HG02981 (cell line): ENCODE measurements at regions not wholly inside any gene's neighbourhood (a gene's known extent, or its start where the extent isn't known, plus 50 kb on each side); places are given as distances from the start of the nearest gene placed in this dataset.
"Not testable (repeated sequence)": the region's sequence is repeated elsewhere in the genome, so short reads cannot be mapped to it uniquely, and the experiment has no call there.

Experiments used
- ATAC-seq: cut with Tn5 transposase; IDR thresholded peaks from one replicate; pipeline ENCODE4 v1.9.1; 2021; ENCODE audit warnings: mild to moderate bottlenecking, moderate library complexity; ENCODE audit not compliant: unreplicated experiment

DNA sequence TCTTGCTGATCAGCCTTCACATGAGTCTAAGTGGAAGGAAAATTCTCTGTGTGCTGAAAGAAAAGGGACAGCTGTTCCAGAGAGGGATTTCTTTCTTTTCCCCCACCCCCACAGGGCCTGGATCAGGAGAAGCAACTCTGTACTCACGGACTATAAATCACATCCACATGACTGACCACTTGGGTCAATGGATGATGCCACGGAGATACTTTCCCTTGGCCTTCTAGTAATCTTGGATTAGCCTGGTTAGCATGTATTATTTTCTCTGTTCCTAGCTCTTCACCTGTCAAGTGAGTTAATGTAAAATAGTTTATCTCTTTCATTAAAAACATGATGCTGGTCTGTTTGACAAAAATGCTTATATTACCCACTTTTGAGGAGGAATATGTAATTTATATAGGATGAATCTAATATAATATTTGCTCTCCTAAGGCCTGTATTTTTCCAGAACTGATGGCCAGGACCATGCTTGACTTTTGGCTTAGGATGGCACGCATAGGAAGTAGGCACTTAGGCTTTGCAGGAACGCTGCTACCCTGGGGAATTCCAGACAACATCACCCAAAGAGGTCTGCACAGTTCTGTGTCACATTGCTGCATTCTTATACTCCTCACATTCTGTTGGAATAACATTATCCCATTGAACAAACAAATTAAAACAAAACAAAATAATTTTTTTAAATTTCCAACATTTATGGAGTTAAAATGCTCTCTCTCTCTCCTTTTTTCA, 892.1 kb downstream of the TLE1 start:
- no peak for ATAC-seq

DNA sequence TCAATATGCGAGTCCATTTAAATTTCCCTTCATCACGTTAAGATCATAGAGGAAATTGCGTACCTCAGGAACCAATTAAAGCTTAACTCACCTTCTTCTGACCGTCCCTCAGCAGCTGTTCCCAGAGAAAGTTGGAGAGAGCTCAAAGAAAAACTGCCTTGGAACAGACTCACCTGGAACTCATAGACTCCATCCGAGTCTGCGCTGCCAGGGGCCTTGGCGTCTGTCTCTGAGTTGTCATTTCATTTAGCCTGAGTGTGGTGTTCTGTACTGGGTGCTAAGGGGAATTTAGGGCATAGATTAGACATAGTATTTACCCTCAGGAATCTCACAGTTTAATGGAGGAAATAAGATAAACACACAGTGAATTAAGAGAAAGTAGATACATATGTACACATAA, 892.7 kb downstream of the TLE1 start:
- no peak for ATAC-seq

DNA sequence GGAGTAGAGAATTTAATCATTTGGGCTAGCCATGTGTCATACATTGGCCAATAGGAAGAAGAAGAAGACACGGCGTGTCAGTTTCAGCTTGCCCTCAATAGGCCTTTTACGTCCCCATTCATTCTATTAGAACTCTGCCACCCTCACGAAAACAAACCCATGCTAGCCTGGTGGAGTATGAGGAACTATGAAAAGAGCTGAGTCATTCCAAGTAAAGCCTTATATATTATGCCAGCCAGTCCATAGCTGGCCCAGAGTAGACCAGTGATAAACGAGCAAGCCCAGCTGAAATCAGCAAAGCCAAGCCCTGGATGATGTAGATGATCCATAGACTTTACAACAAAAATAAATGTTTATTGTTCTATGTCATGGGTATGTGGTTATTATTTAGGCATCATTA, 895.1 kb downstream of the TLE1 start:
- no peak for ATAC-seq

DNA sequence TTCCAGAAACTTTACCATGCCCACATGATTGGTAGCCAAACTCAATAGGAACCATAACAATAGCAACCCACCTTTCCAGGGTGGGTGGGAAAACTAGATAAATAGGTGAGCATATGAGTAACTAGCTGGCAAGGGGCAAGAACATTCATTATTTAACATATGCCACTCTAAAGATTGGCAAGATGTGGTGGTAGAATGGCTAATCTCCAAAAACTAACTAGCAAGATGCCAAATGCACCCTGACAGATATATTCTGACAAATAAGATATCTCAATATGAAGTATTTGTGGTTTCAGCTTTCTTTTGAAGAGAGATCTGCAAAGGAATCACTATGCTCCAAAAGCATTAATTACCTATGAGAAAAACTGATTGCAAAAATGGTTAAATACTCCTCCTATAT, 895.6 kb downstream of the TLE1 start:
- ATAC-seq: no peak

DNA sequence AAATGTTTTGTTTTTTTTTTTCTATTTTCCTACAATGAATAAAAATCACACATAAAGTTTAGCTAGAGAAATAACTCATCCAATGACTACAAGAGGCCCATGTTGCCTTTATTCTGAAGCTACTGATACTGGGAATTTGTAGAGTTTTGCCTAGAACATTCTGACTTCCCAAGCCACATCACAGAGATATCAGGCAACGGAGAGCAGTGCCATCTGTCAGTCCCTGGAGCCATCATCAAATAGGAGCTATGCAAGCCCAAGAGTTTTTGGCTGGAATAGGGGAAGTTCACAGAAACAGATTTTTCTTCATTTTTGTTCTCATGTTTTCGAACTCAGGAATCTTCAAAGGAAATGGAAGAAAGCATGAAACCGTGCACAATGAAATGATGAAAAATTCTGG, 896.6 kb downstream of the TLE1 start:
- ATAC-seq: no peak

DNA sequence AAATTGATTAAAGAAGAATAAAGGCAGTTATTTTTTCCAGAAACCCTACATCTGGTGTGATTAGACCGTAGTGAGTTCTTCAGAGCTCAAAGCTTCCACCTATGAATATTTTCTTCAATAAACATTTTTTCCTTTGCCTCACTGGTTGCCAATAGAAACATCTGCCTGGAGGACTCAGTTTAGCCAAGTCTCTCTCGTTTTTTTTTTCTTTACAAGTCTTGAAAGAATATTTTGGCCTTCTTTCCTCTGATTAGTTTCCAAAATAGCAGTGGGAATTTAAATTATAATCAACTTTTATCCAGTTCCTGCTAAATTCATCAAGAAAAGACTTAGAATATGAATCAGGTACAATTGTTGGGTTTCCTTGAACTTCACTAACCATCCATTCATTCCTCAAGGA, 897.5 kb downstream of the TLE1 start:
- no peak for ATAC-seq

DNA sequence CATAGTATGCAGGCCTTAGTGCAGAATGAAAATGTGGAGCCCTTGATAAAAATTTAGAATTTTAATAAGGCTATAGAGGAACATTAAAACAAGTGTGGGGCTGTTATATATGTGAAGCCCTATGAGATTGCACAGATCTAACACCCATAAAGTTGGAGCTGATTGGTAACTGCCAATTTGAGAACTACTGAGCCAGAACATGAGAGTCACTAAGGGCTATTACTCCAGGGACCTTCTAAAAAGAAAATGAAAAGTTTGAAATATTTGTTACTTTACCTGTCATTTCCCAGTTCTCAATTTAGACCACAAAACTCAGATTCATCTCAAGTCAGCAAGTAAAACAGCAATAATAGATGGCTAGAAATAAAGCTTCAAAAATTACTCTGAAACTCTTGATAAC, 898.6 kb downstream of the TLE1 start:
- no peak for ATAC-seq

DNA sequence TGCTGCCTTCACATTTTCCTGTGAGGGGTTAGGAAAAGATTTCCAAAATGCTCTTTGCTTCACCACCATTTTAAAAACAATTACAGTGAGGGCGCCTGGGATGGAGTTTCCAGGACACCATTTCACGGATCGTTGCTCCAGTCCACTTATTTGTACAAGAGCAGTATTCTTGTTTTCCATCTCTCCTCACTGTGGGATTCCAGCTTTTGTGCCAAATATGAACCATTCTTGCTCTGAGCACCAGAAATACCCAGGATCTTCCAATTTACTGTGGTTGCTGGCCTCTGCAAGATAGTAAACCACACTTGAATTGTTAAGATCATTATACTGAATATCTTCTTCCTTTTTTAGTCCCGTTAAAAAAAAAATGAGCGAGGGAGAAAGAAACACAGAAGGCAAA, 899.5 kb downstream of the TLE1 start:
- ATAC-seq: no peak

DNA sequence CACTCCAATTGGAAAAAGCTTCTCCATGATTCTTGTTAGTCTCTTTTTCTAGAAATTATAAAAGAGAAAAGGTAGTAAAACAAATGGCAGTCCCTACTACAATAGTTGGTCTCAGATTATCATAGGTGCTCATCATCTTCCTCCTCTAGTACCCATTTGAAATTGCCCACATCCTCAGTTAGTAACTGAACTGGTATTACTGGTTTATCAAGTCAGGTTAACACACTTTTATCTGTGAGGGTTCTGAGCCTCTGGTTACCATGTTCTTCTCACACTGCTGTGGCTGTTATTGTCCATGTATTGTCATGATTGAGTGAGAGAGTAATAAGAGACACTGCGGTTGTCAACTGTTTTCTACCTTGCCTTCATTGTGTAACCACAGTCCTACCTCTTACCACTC, 901.7 kb downstream of the TLE1 start:
- no peak for ATAC-seq

DNA sequence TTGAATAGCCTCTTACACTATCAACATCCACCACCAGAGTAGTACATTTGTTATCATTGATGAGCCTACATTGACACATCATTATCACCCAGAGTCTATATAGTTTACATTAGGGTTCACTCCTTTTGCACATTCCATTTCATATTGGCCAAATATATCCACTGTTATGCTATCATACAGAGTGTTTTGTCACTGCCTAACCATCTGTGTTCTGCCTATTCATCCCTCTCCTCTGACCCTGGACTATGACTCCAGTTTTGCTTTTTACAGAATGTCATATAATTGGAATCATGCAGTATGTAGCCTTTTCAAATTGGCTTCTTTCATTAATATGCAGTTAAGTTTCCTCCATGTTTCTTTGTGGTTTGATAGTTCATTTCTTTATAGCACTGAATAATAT, 904.7 kb downstream of the TLE1 start:
- no peak for ATAC-seq

DNA sequence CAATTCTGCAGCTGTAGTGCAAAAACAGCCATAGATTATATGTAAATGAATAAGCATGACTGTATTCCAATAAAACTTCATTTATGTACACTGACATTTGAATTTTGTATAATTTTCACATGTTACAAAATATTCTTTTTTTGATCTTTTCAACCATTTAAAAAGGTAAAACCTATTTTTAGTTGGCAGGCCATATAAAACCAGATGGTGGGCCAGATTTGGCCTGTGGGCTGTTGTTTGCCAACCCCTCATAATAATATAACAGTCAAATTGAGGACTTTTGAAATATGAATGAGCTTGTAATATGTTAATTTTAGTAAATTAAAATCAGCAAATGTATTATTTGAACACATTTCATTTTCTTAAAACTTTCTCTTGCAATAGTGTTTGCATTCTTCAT, 913.4 kb downstream of the TLE1 start:
- ATAC-seq: no peak

DNA sequence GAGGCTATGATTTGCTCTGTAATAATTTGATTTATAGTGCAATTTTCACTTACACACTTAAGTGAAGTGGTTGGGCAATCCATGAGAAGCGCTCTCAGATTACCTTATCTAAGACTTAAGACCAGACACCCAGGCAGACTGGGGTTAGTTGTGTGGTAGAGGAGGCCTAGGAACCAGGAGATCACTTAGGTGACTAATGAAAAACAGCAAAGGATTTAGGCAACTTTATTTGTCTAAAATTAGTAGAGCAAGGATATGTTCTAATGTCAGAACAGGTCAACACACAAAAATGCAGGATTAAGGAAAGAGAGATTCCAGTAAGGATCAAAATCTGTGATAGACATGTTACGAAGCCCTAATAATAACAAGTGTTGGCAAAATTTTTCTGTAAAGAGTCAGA, 913.8 kb downstream of the TLE1 start:
- ATAC-seq: no peak

DNA sequence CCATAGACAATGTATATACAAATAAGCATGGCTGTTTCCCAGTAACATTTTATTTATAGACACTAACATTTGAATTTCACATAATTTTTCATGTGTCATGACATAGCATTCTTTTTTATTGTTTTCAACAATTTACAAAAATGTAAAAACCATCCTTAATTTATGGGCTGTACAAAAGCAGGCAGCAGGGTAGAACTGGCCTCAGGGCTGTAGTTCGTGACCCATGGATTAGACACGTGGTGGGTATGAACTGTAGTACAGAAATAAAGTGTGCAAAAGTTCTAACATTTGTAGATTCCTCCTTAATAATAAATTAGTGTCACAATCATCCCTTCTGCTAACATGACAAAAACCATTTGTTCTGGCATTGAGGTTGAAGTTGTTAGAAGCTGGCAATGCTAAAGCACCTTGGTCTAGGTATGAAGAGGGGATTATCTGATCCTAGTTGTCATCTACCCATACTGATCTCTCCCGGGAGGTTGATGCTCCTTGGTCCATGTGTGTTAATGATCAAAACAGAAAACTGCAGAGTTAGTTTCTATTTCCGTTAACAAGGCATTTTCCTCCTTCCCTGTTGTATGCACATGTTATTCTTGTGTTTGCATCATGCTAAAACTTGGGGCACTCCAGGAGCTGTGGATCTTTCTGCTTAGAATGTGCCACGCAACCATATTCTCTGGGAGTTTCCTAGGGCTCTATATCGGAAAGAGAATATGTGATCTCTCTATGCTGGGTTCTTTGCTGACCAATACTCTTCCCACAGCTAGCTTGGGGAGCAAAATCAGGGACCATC, 917.6 kb downstream of the TLE1 start:
- ATAC-seq: no peak

DNA sequence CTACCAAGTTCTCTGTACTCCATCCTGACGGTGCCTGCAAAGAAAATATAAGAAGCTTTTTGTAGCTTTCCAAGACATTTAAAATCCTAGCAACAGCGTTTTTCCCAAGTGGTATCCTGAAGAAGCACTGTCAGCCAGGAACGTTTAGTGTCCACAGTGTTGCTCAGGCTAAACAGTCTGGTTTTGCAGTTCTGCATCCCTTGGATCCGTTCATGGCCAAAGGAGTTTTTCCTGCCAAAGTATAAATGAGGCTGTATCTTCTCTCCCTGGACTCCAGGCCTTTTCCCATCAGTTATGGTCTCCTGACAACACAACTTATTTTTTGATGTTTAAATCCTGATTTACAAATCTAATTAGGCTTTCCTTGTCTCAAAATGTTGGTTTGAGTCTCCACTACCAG, 925.8 kb downstream of the TLE1 start:
- ATAC-seq: no peak

DNA sequence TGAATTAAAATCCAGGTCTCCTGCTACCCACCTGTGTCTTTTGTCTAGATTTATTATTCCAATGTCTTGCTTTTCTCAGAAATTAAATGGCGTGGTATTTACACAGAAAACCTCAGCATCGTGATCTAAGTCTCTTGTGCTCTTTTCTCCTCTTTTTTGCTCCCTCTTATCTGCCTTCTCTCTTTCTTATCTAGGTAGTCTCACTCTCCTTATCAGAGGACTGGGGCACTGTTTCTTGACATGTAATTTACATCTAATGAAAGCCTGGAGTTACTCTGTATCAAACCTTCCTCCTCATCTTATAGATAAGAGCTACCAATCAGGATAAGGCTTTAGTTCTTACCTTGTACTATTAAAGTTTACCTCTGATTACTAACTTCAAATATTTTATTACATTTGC, 933.8 kb downstream of the TLE1 start:
- ATAC-seq: no peak

DNA sequence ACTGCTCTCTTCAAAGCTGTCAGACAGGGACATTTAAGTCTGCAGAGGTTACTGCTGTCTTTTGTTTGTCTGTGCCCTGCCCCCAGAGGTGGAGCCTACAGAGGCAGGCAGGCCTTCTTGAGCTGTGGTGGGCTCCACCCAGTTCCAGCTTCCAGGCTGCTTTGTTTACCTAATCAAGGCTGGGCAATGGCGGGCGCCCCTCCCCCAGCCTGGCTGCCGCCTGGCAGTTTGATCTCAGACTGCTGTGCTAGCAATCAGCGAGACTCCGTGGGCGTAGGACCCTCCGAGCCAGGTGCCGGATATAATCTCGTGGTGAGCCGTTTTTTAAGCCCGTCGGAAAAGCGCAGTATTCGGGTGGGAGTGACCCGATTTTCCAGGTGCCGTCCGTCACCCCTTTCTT, 942.3 kb downstream of the TLE1 start:
- ATAC-seq: not testable (repeated sequence)

DNA sequence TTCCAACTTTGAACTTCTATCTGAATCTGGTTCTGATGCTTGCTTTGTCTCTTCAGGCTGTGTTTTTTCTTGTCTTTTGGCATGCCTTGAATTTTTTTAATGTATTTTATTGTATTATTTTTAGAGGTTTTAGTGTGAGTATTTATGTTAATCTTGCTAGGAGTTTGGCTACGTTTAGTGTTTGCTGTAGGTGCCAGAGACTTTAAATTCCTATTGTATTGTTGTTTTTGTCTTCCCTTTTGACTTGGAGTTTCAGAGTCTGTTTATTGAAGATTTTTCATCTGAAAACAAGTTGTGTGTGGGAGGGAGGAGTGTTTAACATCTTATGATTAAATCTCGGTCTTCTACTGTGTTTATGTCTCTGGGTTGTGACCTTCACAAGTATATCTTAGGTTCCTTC, 956.8 kb downstream of the TLE1 start:
- ATAC-seq: no peak

DNA sequence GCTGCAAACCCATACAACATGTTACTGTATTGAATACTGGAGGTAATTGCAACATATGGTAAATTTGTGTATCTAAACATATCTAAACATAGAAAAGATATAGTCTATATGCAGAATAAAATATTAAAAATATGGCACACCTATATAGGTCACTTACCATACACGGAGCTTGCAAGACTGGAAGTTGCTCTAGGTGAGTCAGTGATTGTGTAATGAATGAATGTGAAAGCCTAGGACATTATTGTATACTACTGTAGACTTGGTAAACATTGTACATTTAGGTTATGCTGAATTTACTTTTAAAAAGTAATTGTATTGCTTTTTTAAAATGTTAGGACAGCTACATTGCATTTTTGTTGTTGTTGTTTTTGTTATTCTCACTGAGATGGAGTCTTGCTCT, 968.8 kb downstream of the TLE1 start:
- no peak for ATAC-seq

DNA sequence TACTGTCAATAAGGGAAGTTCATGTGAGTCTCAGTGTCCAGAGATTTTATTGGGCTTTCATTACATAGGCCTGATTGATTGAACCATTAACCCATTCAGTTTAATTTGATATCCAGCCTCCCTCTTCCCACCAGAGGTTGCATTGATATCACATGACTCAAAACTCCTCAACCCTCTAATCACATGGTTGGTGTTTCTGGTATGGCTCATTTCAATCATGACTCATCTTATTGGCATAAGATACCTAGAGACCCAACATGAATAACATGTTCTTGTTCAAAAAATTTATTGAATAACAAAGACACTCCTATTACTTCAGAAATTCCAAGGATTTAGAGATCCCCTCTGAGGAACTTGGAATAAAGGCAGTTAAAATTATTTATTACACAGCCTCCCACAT, 982.2 kb downstream of the TLE1 start:
- ATAC-seq: no peak

DNA sequence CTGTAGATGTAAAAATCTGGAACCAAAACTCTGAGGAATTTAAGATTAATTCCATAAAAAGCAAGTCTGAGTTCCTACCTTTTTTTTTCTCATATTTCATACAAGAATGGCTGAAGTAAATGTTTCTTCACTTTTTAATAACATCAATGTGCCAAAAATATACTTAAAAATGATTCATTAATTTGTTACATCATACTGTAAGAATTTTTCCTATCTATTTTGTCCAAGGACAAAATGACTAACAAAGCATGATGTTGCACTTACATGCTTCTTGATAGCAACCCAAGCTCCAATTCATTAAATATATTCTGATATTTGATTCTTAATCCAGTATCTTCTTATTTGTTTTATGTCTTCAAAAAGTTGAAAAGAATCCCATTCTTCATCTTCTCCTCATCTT, 988.3 kb downstream of the TLE1 start:
- no peak for ATAC-seq

DNA sequence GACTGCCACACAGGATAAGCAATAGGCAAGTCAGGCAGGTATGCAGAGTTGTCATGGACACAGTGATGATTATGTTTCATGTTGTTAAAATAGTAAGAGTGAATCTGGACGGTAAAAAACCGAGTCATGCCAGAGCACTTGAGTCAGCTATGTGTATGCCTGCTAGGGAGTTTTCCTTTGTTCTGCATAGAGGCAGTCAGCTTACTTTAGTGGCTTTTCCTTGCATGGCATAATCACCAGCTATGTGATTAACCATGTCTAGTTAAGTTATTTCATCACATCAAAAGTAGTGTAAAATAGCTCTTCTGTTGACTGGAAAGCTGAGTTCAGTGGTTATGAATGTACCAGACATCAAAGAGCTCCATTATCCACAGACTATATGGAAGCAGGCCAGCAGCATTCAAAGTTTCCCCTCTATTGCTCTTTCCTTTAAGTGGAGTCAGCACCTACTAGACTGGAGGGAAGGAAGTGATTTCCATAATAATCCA, 989.8 kb downstream of the TLE1 start:
- no peak for ATAC-seq

DNA sequence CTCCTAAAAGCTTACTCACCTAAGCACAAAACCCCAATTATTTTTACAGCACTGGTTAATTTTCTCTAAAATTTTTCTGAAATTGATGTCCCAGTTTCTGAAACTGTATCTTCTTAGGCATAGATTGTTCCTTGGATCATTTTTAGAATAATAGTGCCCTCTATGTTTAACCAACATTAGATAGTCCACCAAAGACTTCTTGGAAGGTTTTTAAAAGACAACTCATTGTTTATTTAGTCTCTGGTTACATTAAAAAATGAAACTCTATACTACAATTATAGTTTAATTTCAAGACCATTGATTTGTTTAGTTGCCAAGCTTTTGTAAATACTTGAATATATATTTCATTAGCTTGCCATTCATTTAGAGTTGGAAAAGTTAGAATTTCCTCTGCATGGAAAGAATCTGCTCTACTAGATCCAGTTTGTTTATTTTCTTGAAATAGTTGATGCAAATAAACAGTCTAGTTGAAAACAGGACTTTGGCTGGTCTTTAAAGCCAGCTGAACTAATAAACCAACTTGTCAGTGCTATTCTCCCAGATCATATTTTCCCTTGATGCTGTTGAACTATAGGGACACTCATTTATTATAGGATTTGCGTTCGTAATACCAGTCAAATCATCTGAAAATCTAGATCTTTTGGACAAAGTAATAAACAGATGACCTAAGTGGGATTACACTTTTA, 990.5 kb downstream of the TLE1 start:
- no peak for ATAC-seq
